Urinary bladder (tissue), 3 donors: ENCODE measurements at regions not wholly inside any gene's neighbourhood (a gene's known extent, or its start where the extent isn't known, plus 50 kb on each side); places are given as distances from the start of the nearest gene placed in this dataset.

ENCODE experiments used
- DNase-seq: peaks from one replicate; pipeline ENCODE4 v3.0.0-alpha.2; 2015; ENCODE audit errors: extremely low spot score
- H3K27ac ChIP-seq: one replicate; pipeline ENCODE4 v1.5.1; 2013; ENCODE audit warnings: low read depth, mild to moderate bottlenecking, moderate library complexity
- H3K36me3 ChIP-seq: one replicate; pipeline ENCODE4 v1.6.1; 2013; ENCODE audit warnings: mild to moderate bottlenecking, moderate library complexity; ENCODE audit not compliant: insufficient read depth
- H3K4me1 ChIP-seq: one replicate; pipeline ENCODE4 v1.6.1; 2013; ENCODE audit warnings: mild to moderate bottlenecking, moderate library complexity; ENCODE audit not compliant: insufficient read depth
- H3K4me3 ChIP-seq: one replicate; pipeline ENCODE4 v1.5.1; 2013; ENCODE audit warnings: low read depth, low read length
- WGBS: extraction: QIAGEN DNeasy Blood & Tissue Kit; methylation state at CpG from one replicate; pipeline ENCODE4 v1.1.7; 2013; 5-methylcytosine and 5-hydroxymethylcytosine counted together
- donor health status: healthy with polysubstance abuse.
- donor health status: healthy.

GRCh38 chr2:226625946-226626345 is 173.7 kb downstream of the IRS1 start:
- no peaks in the 10 kb centered on the region for H3K4me1 ChIP-seq
- no peak overlapping the region for H3K27ac ChIP-seq
- H3K4me3 ChIP-seq = no peak overlapping the region
- WGBS = 40% methylated on average over 2 of the region's 2 CpGs
- DNase-seq = no peak
- no peaks in the 10 kb centered on the region for H3K36me3 ChIP-seq

GRCh38 chr2:226623587-226624368 is 175.8 kb downstream of the IRS1 start:
- H3K27ac ChIP-seq = peak overlapping the region; percentile 43

GRCh38 chr2:226622484-226622883 is 177.1 kb downstream of the IRS1 start:
- WGBS = 92% methylated on average over 2 of the region's 2 CpGs
- no peak overlapping the region for H3K4me3 ChIP-seq
- no peak overlapping the region for H3K27ac ChIP-seq
- DNase-seq = no peak
- no peaks in the 10 kb centered on the region for H3K4me1 ChIP-seq
- H3K36me3 ChIP-seq = no peaks in the 10 kb centered on the region

More at GRCh38 chr2:226623587-226624368, 175.8 kb downstream of the IRS1 start:
- no peaks in the 10 kb centered on the region for H3K36me3 ChIP-seq
- no peaks in the 10 kb centered on the region for H3K4me1 ChIP-seq
- H3K4me3 ChIP-seq = no peak overlapping the region
- no peak for DNase-seq
- WGBS = 68% methylated on average over 13 of the region's 13 CpGs

GRCh38 chr2:226620176-226620575 is 179.4 kb downstream of the IRS1 start:
- WGBS = 95% methylated on average over 3 of the region's 3 CpGs
- Histone ChIP-seq H3K36me3 (no peaks in the 10 kb centered on the region), H3K4me3 (no peak overlapping the region), H3K4me1 (no peaks in the 10 kb centered on the region), H3K27ac (no peak overlapping the region)
- DNase-seq = no peak

GRCh38 chr2:226619707-226620106 is 179.9 kb downstream of the IRS1 start:
- no peak overlapping the region for H3K27ac ChIP-seq

GRCh38 chr2:226618875-226619605 is 180.6 kb downstream of the IRS1 start:
- 58% methylated on average over 2 of the region's 2 CpGs for WGBS
- H3K36me3 ChIP-seq = no peaks in the 10 kb centered on the region
- no peaks in the 10 kb centered on the region for H3K4me1 ChIP-seq
- H3K4me3 ChIP-seq = no peak overlapping the region
- H3K27ac ChIP-seq = no peak overlapping the region
- no peak for DNase-seq

More at GRCh38 chr2:226619707-226620106, 179.9 kb downstream of the IRS1 start:
- DNase-seq = no peak
- WGBS = 95% methylated on average over 3 of the region's 3 CpGs
- Histone ChIP-seq H3K4me1 (no peaks in the 10 kb centered on the region), H3K4me3 (no peak overlapping the region), H3K36me3 (no peaks in the 10 kb centered on the region)

- H3K36me3 ChIP-seq = no peaks in the 10 kb centered on the region
- WGBS = 71% methylated on average over 6 of the region's 6 CpGs
- H3K4me1 ChIP-seq = no peaks in the 10 kb centered on the region
- DNase-seq = no peak
- H3K4me3 ChIP-seq = no peak overlapping the region
- H3K27ac ChIP-seq = no peak overlapping the region
These were observed 181.1 kb downstream of the IRS1 start for GRCh38 chr2:226618544-226618874.

- no peak overlapping the region for H3K4me3 ChIP-seq
- H3K27ac ChIP-seq = no peak overlapping the region
- WGBS = 68% methylated on average over 2 of the region's 2 CpGs
- H3K36me3 ChIP-seq = no peaks in the 10 kb centered on the region
- H3K4me1 ChIP-seq = no peaks in the 10 kb centered on the region
- DNase-seq = no peak
These were observed 183.7 kb downstream of the IRS1 start for GRCh38 chr2:226615891-226616290.

- H3K36me3 ChIP-seq = no peaks in the 10 kb centered on the region
- no peak overlapping the region for H3K27ac ChIP-seq
- no peak for DNase-seq
- WGBS = 87% methylated on average over 3 of the region's 3 CpGs
- H3K4me1 ChIP-seq = no peaks in the 10 kb centered on the region
- no peak overlapping the region for H3K4me3 ChIP-seq
These were observed 187.7 kb downstream of the IRS1 start for GRCh38 chr2:226611944-226612318.

GRCh38 chr2:226611196-226611943 is 188.2 kb downstream of the IRS1 start:
- 76% methylated on average over 4 of the region's 4 CpGs for WGBS
- Histone ChIP-seq H3K4me1 (no peaks in the 10 kb centered on the region), H3K27ac (no peak overlapping the region), H3K36me3 (no peaks in the 10 kb centered on the region), H3K4me3 (no peak overlapping the region)
- no peak for DNase-seq

- Histone ChIP-seq H3K36me3 (no peaks in the 10 kb centered on the region), H3K27ac (no peak overlapping the region), H3K4me3 (no peak overlapping the region), H3K4me1 (no peaks in the 10 kb centered on the region)
- WGBS = 30% methylated on average over 1 of the region's 1 CpG
- DNase-seq = no peak
These were observed 190.3 kb downstream of the IRS1 start for GRCh38 chr2:226609366-226609765.

- H3K36me3 ChIP-seq = no peaks in the 10 kb centered on the region
- no peak for DNase-seq
- no peak overlapping the region for H3K4me3 ChIP-seq
- no peak overlapping the region for H3K27ac ChIP-seq
- 54% methylated on average over 5 of the region's 5 CpGs for WGBS
- H3K4me1 ChIP-seq = no peaks in the 10 kb centered on the region
These were observed 191.2 kb downstream of the IRS1 start for GRCh38 chr2:226608451-226608850.

GRCh38 chr2:226607379-226607778 is 192.2 kb downstream of the IRS1 start:
- DNase-seq = no peak
- Histone ChIP-seq H3K36me3 (no peaks in the 10 kb centered on the region), H3K4me3 (no peak overlapping the region), H3K27ac (no peak overlapping the region), H3K4me1 (no peaks in the 10 kb centered on the region)
- 73% methylated on average over 4 of the region's 4 CpGs for WGBS

- no peak overlapping the region for H3K27ac ChIP-seq
- no peaks in the 10 kb centered on the region for H3K4me1 ChIP-seq
- 99% methylated on average over 2 of the region's 2 CpGs for WGBS
These were observed 194.0 kb downstream of the IRS1 start for GRCh38 chr2:226605642-226606041.

More at GRCh38 chr2:226605642-226606041, 194.0 kb downstream of the IRS1 start:
- Histone ChIP-seq H3K4me3 (no peak overlapping the region), H3K36me3 (no peaks in the 10 kb centered on the region)
- no peak for DNase-seq
